Esophagus muscularis mucosa (tissue), 4 donors: ENCODE measurements at regions not wholly inside any gene's neighbourhood (a gene's known extent, or its start where the extent isn't known, plus 50 kb on each side); places are given as distances from the start of the nearest gene placed in this dataset.
"Not testable (repeated sequence)": the region's sequence is repeated elsewhere in the genome, so short reads cannot be mapped to it uniquely, and the experiment has no call there.

Source experiments
- DNase-seq: peaks from one replicate; pipeline ENCODE4 v3.0.0-alpha.2; 2017; ENCODE audit errors: extremely low spot score
- H3K27ac ChIP-seq, 4 donors: fragments of 200-600 bp; sonication (generic); replicated peaks in 1 of 4; 1 replicate in 3 of 4; 2 replicates in 1 of 4; pipeline ENCODE4 v1.5.1; 2016 to 2019; ENCODE audit warnings: mild to moderate bottlenecking in 1 of 4
- H3K27me3 ChIP-seq, 4 donors: fragments of 200-600 bp; sonication (generic); one replicate each; pipeline versions ENCODE4 v1.5.1 to v1.6.0; 2016 to 2019
- H3K36me3 ChIP-seq, 4 donors: fragments of 200-600 bp; sonication (generic); one replicate each; pipeline ENCODE4 v1.5.1; 2016 to 2019
- H3K4me1 ChIP-seq, 4 donors: fragments of 200-600 bp; sonication (generic); one replicate each; pipeline ENCODE4 v1.5.1; 2016 to 2019
- H3K4me3 ChIP-seq, 4 donors: fragments of 200-600 bp; sonication (generic); 1 replicate in 2 of 4; 2 replicates in 2 of 4; pipeline ENCODE4 v1.5.1; 2016 to 2019; ENCODE audit warnings: mild to moderate bottlenecking in 4 of 4, moderate library complexity in 1 of 4
- H3K9me3 ChIP-seq, 4 donors: fragments of 200-600 bp; sonication (generic); 1 replicate in 3 of 4; 2 replicates in 1 of 4; pipeline ENCODE4 v1.5.1; 2016 to 2019
- EP300 ChIP-seq: sonication (generic); formaldehyde crosslinking; IDR thresholded peaks from one replicate; pipeline ENCODE4 v1.6.1; 2017; ENCODE audit warnings: antibody characterized with exemption
- POLR2A ChIP-seq: fragments of 450-650 bp; IDR thresholded peaks from one replicate; pipeline ENCODE4 v1.6.1; 2017; ENCODE audit warnings: antibody characterized with exemption, moderate library complexity, mild to moderate bottlenecking, low read depth
- POLR2AphosphoS5 ChIP-seq, 2 donors: sonication (generic); formaldehyde crosslinking; IDR thresholded peaks; one replicate each; pipeline ENCODE4 v1.6.1; 2017; ENCODE audit warnings: antibody characterized with exemption in 2 of 2
- WGBS: methylation state at CpG from one replicate; pipeline ENCODE4 v1.1.5; 2018; 5-methylcytosine and 5-hydroxymethylcytosine counted together
- intact Hi-C: fragments of 100-400 bp; cut with DNase I; formaldehyde crosslinking; loops from one replicate; pipeline ENCODE4 v1.15.1; 2023
- TF ChIP-seq, protein P1 (sequence below), 3 experiments: fragments of 200-600 bp in 2 of 3; fragments of 450-650 bp in 1 of 3; sonication (generic) in 2 of 3; IDR thresholded peaks; one replicate each; pipeline ENCODE4 v1.5.1; 2017 to 2019; ENCODE audit warnings: antibody characterized with exemption in 3 of 3, mild to moderate bottlenecking in 2 of 3, moderate library complexity in 1 of 3

DNA sequence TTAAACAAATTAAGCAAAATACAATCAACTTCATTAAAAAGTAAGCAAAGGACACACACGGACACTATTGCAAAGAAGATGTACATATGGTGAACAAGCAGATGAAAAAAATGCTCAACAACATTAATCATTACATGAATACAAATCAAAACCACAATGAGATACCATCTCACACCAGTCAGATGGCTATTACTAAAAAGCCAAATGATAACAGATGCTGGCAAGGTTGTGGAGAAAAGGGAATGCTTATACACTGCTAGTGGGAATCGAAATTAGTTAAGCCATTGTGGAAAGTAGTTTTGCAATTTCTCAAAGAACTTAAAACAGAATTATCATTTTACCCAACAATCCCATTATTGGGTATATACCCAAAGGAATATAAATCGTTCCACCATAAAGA is 636.2 kb upstream of the ST8SIA4 start:
- Histone ChIP-seq H3K4me1 (no peaks in the 10 kb centered on the region), H3K9me3 (peaks cover 0 to 4% (median 0%) of the 10 kb centered on the region in 4 donors), H3K36me3 (no peaks in the 10 kb centered on the region), H3K27ac (no peak overlapping the region), H3K4me3 (no peak overlapping the region), H3K27me3 (no peaks in the 10 kb centered on the region)
- TF ChIP-seq EP300 (no peak), POLR2AphosphoS5 (IDR thresholded peaks at IDR 0.05) (no peak), POLR2A (no peak)
- TF ChIP-seq, protein P1, sequence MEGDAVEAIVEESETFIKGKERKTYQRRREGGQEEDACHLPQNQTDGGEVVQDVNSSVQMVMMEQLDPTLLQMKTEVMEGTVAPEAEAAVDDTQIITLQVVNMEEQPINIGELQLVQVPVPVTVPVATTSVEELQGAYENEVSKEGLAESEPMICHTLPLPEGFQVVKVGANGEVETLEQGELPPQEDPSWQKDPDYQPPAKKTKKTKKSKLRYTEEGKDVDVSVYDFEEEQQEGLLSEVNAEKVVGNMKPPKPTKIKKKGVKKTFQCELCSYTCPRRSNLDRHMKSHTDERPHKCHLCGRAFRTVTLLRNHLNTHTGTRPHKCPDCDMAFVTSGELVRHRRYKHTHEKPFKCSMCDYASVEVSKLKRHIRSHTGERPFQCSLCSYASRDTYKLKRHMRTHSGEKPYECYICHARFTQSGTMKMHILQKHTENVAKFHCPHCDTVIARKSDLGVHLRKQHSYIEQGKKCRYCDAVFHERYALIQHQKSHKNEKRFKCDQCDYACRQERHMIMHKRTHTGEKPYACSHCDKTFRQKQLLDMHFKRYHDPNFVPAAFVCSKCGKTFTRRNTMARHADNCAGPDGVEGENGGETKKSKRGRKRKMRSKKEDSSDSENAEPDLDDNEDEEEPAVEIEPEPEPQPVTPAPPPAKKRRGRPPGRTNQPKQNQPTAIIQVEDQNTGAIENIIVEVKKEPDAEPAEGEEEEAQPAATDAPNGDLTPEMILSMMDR (IDR thresholded peaks at IDR 0.05) = no peak
- intact Hi-C loops = no loop called here
- WGBS = 78% methylated on average over 3 of the region's 3 CpGs
- DNase-seq = no peak

- no peak for TF ChIP-seq POLR2A
- no peak for TF ChIP-seq POLR2AphosphoS5 (IDR thresholded peaks at IDR 0.05)
- TF ChIP-seq EP300 = no peak
- TF ChIP-seq, protein P1 (IDR thresholded peaks at IDR 0.05) = no peak
- no peak overlapping the region for H3K27ac ChIP-seq
- H3K4me3 ChIP-seq = no peak overlapping the region
- H3K27me3 ChIP-seq = no peaks in the 10 kb centered on the region
- 56% methylated on average over 1 of the region's 1 CpG for WGBS
- no peaks in the 10 kb centered on the region for H3K36me3 ChIP-seq
- no peaks in the 10 kb centered on the region for H3K9me3 ChIP-seq
- no peak for DNase-seq
- intact Hi-C loops = no loop called here
- no peaks in the 10 kb centered on the region for H3K4me1 ChIP-seq
Measured at GRCh38 chr5:101535626-101536025, 632.5 kb upstream of the ST8SIA4 start.

DNA sequence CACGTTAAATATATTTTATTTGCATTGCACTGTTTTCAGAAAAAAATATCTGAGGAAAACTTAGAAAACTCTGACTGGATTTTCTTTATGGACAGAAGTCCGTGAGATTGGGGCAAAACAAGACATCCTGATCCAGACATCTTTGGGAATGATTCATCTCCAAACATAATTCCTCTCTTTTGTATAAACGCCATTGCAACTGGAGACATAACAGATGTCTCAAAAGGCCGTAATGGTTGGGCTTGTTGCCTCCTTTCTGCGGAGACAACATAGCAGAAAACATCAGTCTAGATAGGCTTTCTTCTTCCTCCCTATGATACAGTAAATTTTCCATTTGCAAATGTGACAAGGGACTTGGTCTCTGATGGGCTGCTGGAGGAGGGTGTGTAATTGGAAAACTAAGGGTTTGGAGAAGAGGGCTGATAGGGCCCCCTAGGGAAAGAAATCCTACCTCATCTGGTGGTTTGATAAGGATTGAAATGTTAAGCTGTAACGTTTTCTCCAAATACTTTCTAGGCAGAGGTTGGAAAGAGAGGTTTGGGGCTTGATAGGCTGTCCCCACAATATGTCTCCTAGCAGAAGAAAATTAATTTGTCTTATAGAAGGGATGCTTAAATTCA is 631.5 kb upstream of the ST8SIA4 start:
- H3K4me3 ChIP-seq = no peak overlapping the region
- DNase-seq = no peak
- H3K27ac ChIP-seq = no peak overlapping the region
- H3K36me3 ChIP-seq = no peaks in the 10 kb centered on the region
- no peaks in the 10 kb centered on the region for H3K9me3 ChIP-seq
- TF ChIP-seq POLR2A (no peak), EP300 (no peak), POLR2AphosphoS5 (IDR thresholded peaks at IDR 0.05) (no peak)
- TF ChIP-seq, protein P1 (IDR thresholded peaks at IDR 0.05) = no peak
- WGBS = 52% methylated on average over 6 of the region's 6 CpGs
- no peaks in the 10 kb centered on the region for H3K4me1 ChIP-seq
- no peaks in the 10 kb centered on the region for H3K27me3 ChIP-seq
- intact Hi-C loops = no loop called here

GRCh38 chr5:101532430-101532829 is 629.3 kb upstream of the ST8SIA4 start:
- TF ChIP-seq EP300 (no peak), POLR2AphosphoS5 (IDR thresholded peaks at IDR 0.05) (no peak), POLR2A (no peak)
- TF ChIP-seq, protein P1 (IDR thresholded peaks at IDR 0.05) = no peak
- H3K4me1 ChIP-seq = no peaks in the 10 kb centered on the region
- no peak overlapping the region for H3K4me3 ChIP-seq
- intact Hi-C loops = no loop called here
- WGBS = 88% methylated on average over 2 of the region's 2 CpGs
- H3K27me3 ChIP-seq = no peaks in the 10 kb centered on the region
- no peaks in the 10 kb centered on the region for H3K36me3 ChIP-seq
- H3K27ac ChIP-seq = no peak overlapping the region
- no peak for DNase-seq
- H3K9me3 ChIP-seq = peaks cover 0 to 8% (median 0%) of the 10 kb centered on the region in 4 donors

GRCh38 chr5:101531026-101531425 is 627.9 kb upstream of the ST8SIA4 start:
- DNase-seq = no peak
- H3K27me3 ChIP-seq = no peaks in the 10 kb centered on the region
- no peaks in the 10 kb centered on the region for H3K36me3 ChIP-seq
- H3K4me1 ChIP-seq = no peaks in the 10 kb centered on the region
- peaks cover 0 to 8% (median 0%) of the 10 kb centered on the region in 4 donors for H3K9me3 ChIP-seq
- intact Hi-C loops = no loop called here
- TF ChIP-seq POLR2A (no peak), EP300 (no peak), POLR2AphosphoS5 (IDR thresholded peaks at IDR 0.05) (no peak)
- TF ChIP-seq, protein P1 (IDR thresholded peaks at IDR 0.05) = no peak
- no peak overlapping the region for H3K27ac ChIP-seq
- no peak overlapping the region for H3K4me3 ChIP-seq
- WGBS = 69% methylated on average over 3 of the region's 3 CpGs

GRCh38 chr5:101529094-101529493 is 626.0 kb upstream of the ST8SIA4 start:
- 79% methylated on average over 8 of the region's 8 CpGs for WGBS
- H3K36me3 ChIP-seq, H3K9me3 ChIP-seq, H3K4me3 ChIP-seq, DNase-seq, H3K27me3 ChIP-seq, intact Hi-C loops, H3K27ac ChIP-seq, H3K4me1 ChIP-seq: not testable (repeated sequence)
